ENCODE measurements at regions not wholly inside any gene's neighbourhood (a gene's known extent, or its start where the extent isn't known, plus 50 kb on each side); places are given as distances from the start of the nearest gene placed in this dataset.

DNA sequence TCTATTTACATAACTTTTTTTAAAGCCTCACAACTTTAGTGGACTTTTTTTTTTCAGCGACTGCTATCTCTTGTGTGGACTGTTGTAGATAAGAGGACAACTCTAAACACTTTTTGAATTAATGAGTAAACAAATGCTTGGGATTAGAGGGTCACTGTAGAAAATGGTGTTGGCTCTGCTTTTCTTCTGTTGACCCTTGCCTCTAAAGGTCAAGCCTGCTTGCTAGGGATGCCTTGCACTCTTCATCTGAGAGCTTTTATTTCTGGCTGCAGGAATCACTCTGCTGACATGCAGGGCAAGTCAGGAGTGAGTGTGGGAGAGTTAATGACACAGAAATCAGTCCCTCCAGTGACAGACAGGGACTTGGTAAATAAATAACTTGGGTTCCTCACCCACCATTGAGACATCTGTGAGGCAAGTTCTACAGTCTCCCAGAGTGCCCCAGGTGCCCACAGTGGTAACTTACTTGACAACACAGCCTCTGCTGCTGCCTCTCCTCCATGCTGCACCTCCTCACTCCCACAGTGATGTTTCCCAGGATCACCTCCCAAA is 390.1 kb downstream of the IL20RB start:
- no peaks in the 10 kb centered on the region for H3K36me3 ChIP-seq (ENCODE audit: insufficient read depth, low read length)
- Mint-ChIP-seq H3K4me3 (no peak overlapping the region), H3K27ac (no peak overlapping the region), H3K4me1 (ENCODE audit: low read depth) (no peaks in the 10 kb centered on the region), H3K9me3 (no peaks in the 10 kb centered on the region), H3K36me3 (ENCODE audit: low read depth) (no peaks in the 10 kb centered on the region), H3K27me3 (no peaks in the 10 kb centered on the region)
- H3K27me3 ChIP-seq (ENCODE audit: control insufficient read depth in 1 of 2, insufficient read depth in 2 of 2, low read length in 2 of 2), result no peaks in the 10 kb centered on the region
- DNase-seq, result no peak
- H3K4me1 ChIP-seq (ENCODE audit: insufficient read depth, low read length), result no peaks in the 10 kb centered on the region
- POLR2A ChIA-PET, result no interaction called here
- H3K9me3 ChIP-seq (ENCODE audit: control insufficient read depth in 1 of 2, insufficient read depth in 1 of 2, low read length in 2 of 2), result no peaks in the 10 kb centered on the region
- H3K27ac ChIP-seq (ENCODE audit: low read depth in 1 of 2, low read length in 2 of 2), result no peak overlapping the region
- no peak for ATAC-seq (ENCODE audit: poor library complexity)
- intact Hi-C loops (cut with DNase I, micrococcal nuclease), result no loop called here
- no peak overlapping the region for H3K4me3 ChIP-seq (ENCODE audit: low read length)
- CTCF ChIA-PET, result no interaction called here
- TF ChIP-seq, protein P1, sequence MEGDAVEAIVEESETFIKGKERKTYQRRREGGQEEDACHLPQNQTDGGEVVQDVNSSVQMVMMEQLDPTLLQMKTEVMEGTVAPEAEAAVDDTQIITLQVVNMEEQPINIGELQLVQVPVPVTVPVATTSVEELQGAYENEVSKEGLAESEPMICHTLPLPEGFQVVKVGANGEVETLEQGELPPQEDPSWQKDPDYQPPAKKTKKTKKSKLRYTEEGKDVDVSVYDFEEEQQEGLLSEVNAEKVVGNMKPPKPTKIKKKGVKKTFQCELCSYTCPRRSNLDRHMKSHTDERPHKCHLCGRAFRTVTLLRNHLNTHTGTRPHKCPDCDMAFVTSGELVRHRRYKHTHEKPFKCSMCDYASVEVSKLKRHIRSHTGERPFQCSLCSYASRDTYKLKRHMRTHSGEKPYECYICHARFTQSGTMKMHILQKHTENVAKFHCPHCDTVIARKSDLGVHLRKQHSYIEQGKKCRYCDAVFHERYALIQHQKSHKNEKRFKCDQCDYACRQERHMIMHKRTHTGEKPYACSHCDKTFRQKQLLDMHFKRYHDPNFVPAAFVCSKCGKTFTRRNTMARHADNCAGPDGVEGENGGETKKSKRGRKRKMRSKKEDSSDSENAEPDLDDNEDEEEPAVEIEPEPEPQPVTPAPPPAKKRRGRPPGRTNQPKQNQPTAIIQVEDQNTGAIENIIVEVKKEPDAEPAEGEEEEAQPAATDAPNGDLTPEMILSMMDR (IDR thresholded peaks at IDR 0.05), result no peak

DNA sequence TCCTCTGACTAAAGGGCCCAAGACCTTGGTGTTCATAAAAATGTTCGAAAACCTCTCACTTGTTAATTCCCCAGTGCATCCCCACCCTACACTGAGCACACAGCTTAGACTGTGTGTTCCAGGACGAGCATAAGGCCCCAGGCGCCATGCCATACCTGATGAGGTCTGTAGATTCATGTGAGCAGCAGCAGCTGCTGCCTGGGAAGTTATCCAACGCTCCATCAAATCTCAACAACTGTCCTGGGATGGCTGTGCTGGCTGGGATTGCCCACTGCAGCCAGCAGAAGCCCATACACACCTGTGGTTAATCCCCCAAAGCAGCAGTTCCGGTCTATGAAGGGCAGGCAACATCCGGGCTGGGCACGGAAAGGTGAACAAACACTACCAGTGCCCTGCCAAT is 391.2 kb downstream of the IL20RB start:
- Mint-ChIP-seq H3K9me3 (no peaks in the 10 kb centered on the region), H3K4me1 (ENCODE audit: low read depth) (no peaks in the 10 kb centered on the region), H3K27me3 (no peaks in the 10 kb centered on the region), H3K36me3 (ENCODE audit: low read depth) (no peaks in the 10 kb centered on the region), H3K4me3 (no peak overlapping the region), H3K27ac (no peak overlapping the region)
- intact Hi-C loops (cut with DNase I, micrococcal nuclease), result no loop called here
- no peaks in the 10 kb centered on the region for H3K4me1 ChIP-seq (ENCODE audit: insufficient read depth, low read length)
- no peaks in the 10 kb centered on the region for H3K36me3 ChIP-seq (ENCODE audit: insufficient read depth, low read length)
- ATAC-seq (ENCODE audit: poor library complexity), result no peak
- POLR2A ChIA-PET, result no interaction called here
- CTCF ChIA-PET, result no interaction called here
- H3K4me3 ChIP-seq (ENCODE audit: low read length), result no peak overlapping the region
- no peak overlapping the region for H3K27ac ChIP-seq (ENCODE audit: low read depth in 1 of 2, low read length in 2 of 2)
- H3K9me3 ChIP-seq (ENCODE audit: control insufficient read depth in 1 of 2, insufficient read depth in 1 of 2, low read length in 2 of 2), result no peaks in the 10 kb centered on the region
- DNase-seq, result no peak
- H3K27me3 ChIP-seq (ENCODE audit: control insufficient read depth in 1 of 2, insufficient read depth in 2 of 2, low read length in 2 of 2), result no peaks in the 10 kb centered on the region
- TF ChIP-seq, protein P1 (IDR thresholded peaks at IDR 0.05), result no peak

GRCh38 chr3:137349557-137350348 is 392.0 kb downstream of the IL20RB start:
- TF ChIP-seq, protein P1 (IDR thresholded peaks at IDR 0.05), result no peak
- Histone ChIP-seq H3K27ac (ENCODE audit: low read depth in 1 of 2, low read length in 2 of 2) (no peak overlapping the region), H3K4me1 (ENCODE audit: insufficient read depth, low read length) (no peaks in the 10 kb centered on the region), H3K9me3 (ENCODE audit: control insufficient read depth in 1 of 2, insufficient read depth in 1 of 2, low read length in 2 of 2) (no peaks in the 10 kb centered on the region), H3K36me3 (ENCODE audit: insufficient read depth, low read length) (no peaks in the 10 kb centered on the region), H3K4me3 (ENCODE audit: low read length) (no peak overlapping the region), H3K27me3 (ENCODE audit: control insufficient read depth in 1 of 2, insufficient read depth in 2 of 2, low read length in 2 of 2) (no peaks in the 10 kb centered on the region)
- no peak for ATAC-seq (ENCODE audit: poor library complexity)
- H3K9me3 Mint-ChIP-seq, result no peaks in the 10 kb centered on the region
- no peak overlapping the region for H3K4me3 Mint-ChIP-seq
- CTCF ChIA-PET, result no interaction called here
- intact Hi-C loops (cut with DNase I, micrococcal nuclease), result no loop called here
- no peaks in the 10 kb centered on the region for H3K27me3 Mint-ChIP-seq
- no peaks in the 10 kb centered on the region for H3K4me1 Mint-ChIP-seq (ENCODE audit: low read depth)
- DNase-seq, result no peak
- no peak overlapping the region for H3K27ac Mint-ChIP-seq
- H3K36me3 Mint-ChIP-seq (ENCODE audit: low read depth), result no peaks in the 10 kb centered on the region
- POLR2A ChIA-PET, result no interaction called here

All from CD4-positive, alpha-beta T cell (primary cell).